Hepatocyte (in vitro differentiated cells): ENCODE measurements at regions not wholly inside any gene's neighbourhood (a gene's known extent, or its start where the extent isn't known, plus 50 kb on each side); places are given as distances from the start of the nearest gene placed in this dataset.

ENCODE experiments used
- EZH2 ChIP-seq: fragments of 200-600 bp; sonication (generic); IDR thresholded peaks from 2 replicates; pipeline ENCODE4 v1.6.1; 2016; ENCODE audit warnings: antibody characterized with exemption, mild to moderate bottlenecking, borderline replicate concordance
- TF ChIP-seq, protein P1 (sequence below): fragments of 200-600 bp; sonication (generic); IDR thresholded peaks from 2 replicates; pipeline ENCODE4 v1.5.1; 2016; ENCODE audit warnings: antibody characterized with exemption, mild to moderate bottlenecking; ENCODE audit not compliant: poor library complexity

DNA sequence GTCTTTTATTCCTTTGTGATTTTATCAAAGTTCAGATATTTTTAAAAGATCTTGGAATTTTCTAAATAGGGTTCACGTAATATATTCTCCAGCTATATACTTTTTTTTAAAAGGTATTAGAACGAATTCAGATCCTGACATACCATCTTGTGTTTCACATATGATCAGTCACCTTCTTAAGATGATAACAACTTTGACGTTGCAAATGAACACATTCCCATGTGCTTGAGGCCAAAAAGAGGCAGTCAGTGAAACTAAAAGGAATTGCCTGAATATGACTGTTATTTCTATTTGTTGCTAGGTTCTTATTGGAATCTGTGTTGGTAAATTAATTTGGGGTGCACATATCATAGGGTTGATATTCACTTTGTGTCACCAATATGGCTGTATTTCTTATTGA, 310.1 kb downstream of the MDFIC start:
- no peak for TF ChIP-seq EZH2
- TF ChIP-seq, protein P1, sequence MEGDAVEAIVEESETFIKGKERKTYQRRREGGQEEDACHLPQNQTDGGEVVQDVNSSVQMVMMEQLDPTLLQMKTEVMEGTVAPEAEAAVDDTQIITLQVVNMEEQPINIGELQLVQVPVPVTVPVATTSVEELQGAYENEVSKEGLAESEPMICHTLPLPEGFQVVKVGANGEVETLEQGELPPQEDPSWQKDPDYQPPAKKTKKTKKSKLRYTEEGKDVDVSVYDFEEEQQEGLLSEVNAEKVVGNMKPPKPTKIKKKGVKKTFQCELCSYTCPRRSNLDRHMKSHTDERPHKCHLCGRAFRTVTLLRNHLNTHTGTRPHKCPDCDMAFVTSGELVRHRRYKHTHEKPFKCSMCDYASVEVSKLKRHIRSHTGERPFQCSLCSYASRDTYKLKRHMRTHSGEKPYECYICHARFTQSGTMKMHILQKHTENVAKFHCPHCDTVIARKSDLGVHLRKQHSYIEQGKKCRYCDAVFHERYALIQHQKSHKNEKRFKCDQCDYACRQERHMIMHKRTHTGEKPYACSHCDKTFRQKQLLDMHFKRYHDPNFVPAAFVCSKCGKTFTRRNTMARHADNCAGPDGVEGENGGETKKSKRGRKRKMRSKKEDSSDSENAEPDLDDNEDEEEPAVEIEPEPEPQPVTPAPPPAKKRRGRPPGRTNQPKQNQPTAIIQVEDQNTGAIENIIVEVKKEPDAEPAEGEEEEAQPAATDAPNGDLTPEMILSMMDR = no peak
